Duodenal mucosa (tissue), 2 donors: ENCODE measurements at regions not wholly inside any gene's neighbourhood (a gene's known extent, or its start where the extent isn't known, plus 50 kb on each side); places are given as distances from the start of the nearest gene placed in this dataset.

Experiments used
- H3K27ac ChIP-seq: one replicate; pipeline ENCODE4 v1.7.0; 2013; ENCODE audit warnings: low read depth, low read length
- H3K27me3 ChIP-seq, 2 donors: one replicate each; pipeline ENCODE4 v1.7.0; 2013; ENCODE audit warnings: low read length in 2 of 2, control low read depth in 1 of 2; ENCODE audit not compliant: insufficient read depth in 2 of 2, control insufficient read depth in 1 of 2
- H3K36me3 ChIP-seq, 2 donors: one replicate each; pipeline ENCODE4 v1.7.0; 2013; ENCODE audit warnings: low read length in 2 of 2, control low read depth in 1 of 2; ENCODE audit not compliant: insufficient read depth in 2 of 2, control insufficient read depth in 1 of 2
- H3K4me1 ChIP-seq, 2 donors: one replicate each; pipeline ENCODE4 v1.7.0; 2013; ENCODE audit warnings: low read length in 2 of 2, control low read depth in 1 of 2; ENCODE audit not compliant: insufficient read depth in 2 of 2, control insufficient read depth in 1 of 2
- H3K4me3 ChIP-seq, 2 donors: one replicate each; pipeline ENCODE4 v1.7.0; 2013; ENCODE audit warnings: low read length in 2 of 2, low read depth in 1 of 2
- H3K9ac ChIP-seq, 2 donors: one replicate each; pipeline ENCODE4 v1.7.0; 2013; ENCODE audit warnings: low read length in 2 of 2, low read depth in 1 of 2
- H3K9me3 ChIP-seq, 2 donors: one replicate each; pipeline ENCODE4 v1.7.0; 2013; ENCODE audit warnings: low read length in 2 of 2, control low read depth in 1 of 2; ENCODE audit not compliant: control insufficient read depth in 1 of 2

DNA sequence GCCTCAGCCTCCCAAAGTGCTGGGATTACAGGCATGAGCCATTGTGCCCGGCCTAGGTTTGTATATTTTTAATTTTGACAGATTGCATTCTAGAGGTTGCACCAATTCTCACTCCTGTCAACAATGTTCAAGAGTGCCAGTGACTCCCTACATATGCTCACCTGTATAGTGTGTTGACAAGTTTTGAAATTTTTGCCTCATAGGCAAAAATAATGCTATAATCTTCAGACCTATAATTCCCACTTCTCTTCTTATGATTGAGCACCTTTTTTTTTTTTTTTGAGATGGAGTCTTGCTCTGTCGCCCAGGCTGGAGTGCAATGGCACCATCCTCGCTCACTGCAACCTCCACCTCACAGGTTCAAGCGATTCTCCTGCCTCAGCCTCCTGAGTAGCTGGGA, 139.7 kb downstream of the EVX1 start:
- H3K27ac ChIP-seq: no peak overlapping the region
- H3K27me3 ChIP-seq: peaks cover 0 to 6% of the 10 kb centered on the region in 2 donors
- no peaks in the 10 kb centered on the region for H3K9me3 ChIP-seq
- H3K4me3 ChIP-seq: no peak overlapping the region
- no peak overlapping the region for H3K9ac ChIP-seq
- H3K36me3 ChIP-seq: no peaks in the 10 kb centered on the region
- no peaks in the 10 kb centered on the region for H3K4me1 ChIP-seq

GRCh38 chr7:27386581-27386980, 144.0 kb downstream of the EVX1 start:
- no peaks in the 10 kb centered on the region for H3K4me1 ChIP-seq
- H3K9me3 ChIP-seq: no peaks in the 10 kb centered on the region
- H3K27me3 ChIP-seq: peaks cover 0 to 2% of the 10 kb centered on the region in 2 donors
- no peak overlapping the region for H3K9ac ChIP-seq
- no peak overlapping the region for H3K27ac ChIP-seq
- no peaks in the 10 kb centered on the region for H3K36me3 ChIP-seq
- H3K4me3 ChIP-seq: no peak overlapping the region

GRCh38 chr7:27387864-27388263, 145.3 kb downstream of the EVX1 start:
- Histone ChIP-seq H3K27ac (no peak overlapping the region), H3K4me3 (no peak overlapping the region), H3K27me3 (peaks cover 0 to 2% of the 10 kb centered on the region in 2 donors)

GRCh38 chr7:27388561-27388960, 146.0 kb downstream of the EVX1 start:
- H3K9me3 ChIP-seq: no peaks in the 10 kb centered on the region
- no peak overlapping the region for H3K27ac ChIP-seq
- H3K36me3 ChIP-seq: no peaks in the 10 kb centered on the region
- H3K4me1 ChIP-seq: no peaks in the 10 kb centered on the region
- no peak overlapping the region for H3K9ac ChIP-seq
- peaks cover 0 to 2% of the 10 kb centered on the region in 2 donors for H3K27me3 ChIP-seq
- no peak overlapping the region for H3K4me3 ChIP-seq

More at GRCh38 chr7:27387864-27388263, 145.3 kb downstream of the EVX1 start:
- no peak overlapping the region for H3K9ac ChIP-seq
- H3K9me3 ChIP-seq: no peaks in the 10 kb centered on the region
- no peaks in the 10 kb centered on the region for H3K36me3 ChIP-seq
- H3K4me1 ChIP-seq: no peaks in the 10 kb centered on the region

DNA sequence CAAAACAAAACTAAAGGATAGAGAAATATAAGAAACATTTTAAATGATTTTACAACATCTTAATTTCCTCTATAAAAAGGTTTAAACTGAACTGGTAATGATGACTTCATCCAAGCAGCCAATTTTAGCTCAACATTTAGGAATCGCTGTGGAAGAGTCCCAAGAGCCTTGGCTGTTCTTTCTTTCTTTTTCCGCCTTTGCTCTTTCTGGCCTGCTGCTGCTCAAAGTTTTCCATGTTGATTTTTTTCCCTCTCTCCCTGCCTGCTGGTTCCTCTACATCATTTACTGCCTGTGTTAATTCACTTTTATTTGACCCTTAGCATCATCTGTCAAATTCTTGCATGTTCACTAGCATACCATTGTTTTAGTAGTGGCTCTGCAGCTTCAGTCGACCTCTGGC, 146.9 kb downstream of the EVX1 start:
- H3K36me3 ChIP-seq: no peaks in the 10 kb centered on the region
- H3K27ac ChIP-seq: no peak overlapping the region
- peaks cover 0 to 2% of the 10 kb centered on the region in 2 donors for H3K27me3 ChIP-seq
- no peak overlapping the region for H3K4me3 ChIP-seq
- no peaks in the 10 kb centered on the region for H3K4me1 ChIP-seq
- H3K9ac ChIP-seq: no peak overlapping the region
- H3K9me3 ChIP-seq: no peaks in the 10 kb centered on the region

DNA sequence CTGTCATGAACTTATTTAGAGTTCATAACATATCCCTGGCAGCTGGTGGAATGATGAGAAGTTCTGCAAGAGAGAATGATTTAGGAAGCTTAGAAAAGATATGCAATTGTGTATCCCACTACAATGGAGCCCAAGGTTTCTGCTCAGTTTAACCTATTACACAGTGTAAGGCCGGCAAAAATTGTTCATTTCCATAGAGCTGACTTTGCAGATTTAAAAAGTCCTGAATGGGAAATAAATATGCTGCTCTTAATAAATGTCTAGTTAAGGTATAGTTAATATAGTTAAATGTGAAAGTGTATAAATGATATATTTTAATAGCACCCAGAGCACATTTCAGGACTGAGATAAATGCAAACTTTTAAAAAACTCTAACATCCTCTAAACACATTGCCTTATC, 149.9 kb downstream of the EVX1 start:
- Histone ChIP-seq H3K9ac (no peak overlapping the region), H3K9me3 (no peaks in the 10 kb centered on the region), H3K4me1 (no peaks in the 10 kb centered on the region), H3K36me3 (no peaks in the 10 kb centered on the region), H3K27ac (no peak overlapping the region), H3K27me3 (peaks cover 0 to 2% of the 10 kb centered on the region in 2 donors), H3K4me3 (no peak overlapping the region)

DNA sequence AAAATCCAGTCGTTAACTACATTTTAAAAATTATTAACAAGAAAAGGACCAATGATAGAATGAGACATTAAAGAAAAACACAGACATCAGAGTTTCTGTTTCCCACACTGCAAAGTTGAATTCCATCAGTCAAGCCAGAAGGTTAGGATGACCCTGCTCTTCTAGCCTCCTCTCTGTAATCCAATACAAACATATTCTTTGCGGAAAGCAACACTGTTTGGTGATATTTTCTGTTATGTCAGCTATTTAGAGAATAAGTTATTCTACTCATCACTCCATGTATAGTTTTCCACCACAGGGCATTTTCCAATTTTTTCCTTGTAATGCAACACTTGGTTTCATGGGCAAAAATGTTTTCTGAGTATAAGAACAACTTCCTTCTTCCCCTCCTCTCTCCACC, 152.3 kb downstream of the EVX1 start:
- Histone ChIP-seq H3K36me3 (no peaks in the 10 kb centered on the region), H3K27ac (no peak overlapping the region), H3K9ac (no peak overlapping the region), H3K9me3 (no peaks in the 10 kb centered on the region), H3K4me3 (no peak overlapping the region), H3K27me3 (no peaks in the 10 kb centered on the region), H3K4me1 (no peaks in the 10 kb centered on the region)

DNA sequence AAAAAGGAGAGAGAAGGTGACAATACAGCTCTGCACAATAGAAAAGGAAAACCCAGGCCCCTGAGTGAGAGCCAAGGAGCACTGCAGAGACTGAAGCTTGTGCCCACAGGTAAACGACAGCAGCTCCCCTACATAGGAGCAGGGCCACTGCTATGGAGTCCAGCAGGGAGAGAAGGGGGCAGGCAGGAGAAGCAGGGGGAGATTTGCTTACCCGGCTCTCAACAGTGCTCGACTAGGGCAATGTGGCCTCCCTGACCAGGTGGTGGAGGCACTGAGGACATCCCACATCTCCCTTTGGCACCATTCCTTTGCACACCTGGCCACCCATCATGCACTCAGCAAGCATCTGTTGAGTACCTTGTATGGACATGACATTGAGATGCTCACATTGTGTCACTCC, 153.0 kb downstream of the EVX1 start:
- Histone ChIP-seq H3K9me3 (no peaks in the 10 kb centered on the region), H3K4me3 (no peak overlapping the region)

GRCh38 chr7:27397503-27397902, 154.9 kb downstream of the EVX1 start:
- no peak overlapping the region for H3K4me3 ChIP-seq
- H3K36me3 ChIP-seq: no peaks in the 10 kb centered on the region
- H3K9ac ChIP-seq: no peak overlapping the region
- no peaks in the 10 kb centered on the region for H3K9me3 ChIP-seq
- no peaks in the 10 kb centered on the region for H3K4me1 ChIP-seq
- H3K27me3 ChIP-seq: no peaks in the 10 kb centered on the region
- H3K27ac ChIP-seq: no peak overlapping the region

More for the DNA sequence above, 153.0 kb downstream of the EVX1 start:
- no peak overlapping the region for H3K27ac ChIP-seq
- H3K4me1 ChIP-seq: no peaks in the 10 kb centered on the region
- no peak overlapping the region for H3K9ac ChIP-seq
- no peaks in the 10 kb centered on the region for H3K36me3 ChIP-seq
- H3K27me3 ChIP-seq: no peaks in the 10 kb centered on the region

- H3K36me3 ChIP-seq: no peaks in the 10 kb centered on the region
- no peak overlapping the region for H3K4me3 ChIP-seq
- H3K27me3 ChIP-seq: no peaks in the 10 kb centered on the region
- H3K27ac ChIP-seq: no peak overlapping the region
- H3K9ac ChIP-seq: no peak overlapping the region
- no peaks in the 10 kb centered on the region for H3K4me1 ChIP-seq
- H3K9me3 ChIP-seq: no peaks in the 10 kb centered on the region
Observed at GRCh38 chr7:27398851-27399250, 156.2 kb downstream of the EVX1 start.
